ENCODE measurements at regions not wholly inside any gene's neighbourhood (a gene's known extent, or its start where the extent isn't known, plus 50 kb on each side); places are given as distances from the start of the nearest gene placed in this dataset.
"Not testable (repeated sequence)": the region's sequence is repeated elsewhere in the genome, so short reads cannot be mapped to it uniquely, and the experiment has no call there.

DNA sequence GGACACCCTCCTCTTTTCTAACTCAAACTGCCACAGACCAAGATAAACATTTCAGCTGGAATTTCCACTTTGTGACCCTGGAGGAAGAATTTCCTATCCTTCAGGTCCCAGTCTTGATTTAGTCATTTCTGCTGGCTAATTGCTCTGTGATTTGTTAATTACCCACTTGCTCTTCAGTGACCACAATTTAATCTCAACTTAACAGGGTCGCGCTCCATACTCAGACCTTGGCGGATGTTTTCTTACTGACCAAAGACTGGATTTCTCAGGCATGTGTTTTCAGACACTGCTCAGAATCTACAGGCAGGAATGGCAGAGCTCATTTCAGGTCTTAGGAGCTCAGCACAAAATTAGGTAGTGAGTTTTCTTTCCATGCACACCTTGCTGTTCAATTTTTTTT, 188.9 kb downstream of the ASMT start:
- Histone ChIP-seq H3K4me3 (ENCODE audit: insufficient read depth, low read depth, low read length) (no peak overlapping the region), H3K36me3 (replicated peaks; ENCODE audit: control insufficient read depth, insufficient read depth, low read length) (no peaks in the 10 kb centered on the region), H3K27me3 (ENCODE audit: control insufficient read depth, insufficient read depth, low read length) (no peaks in the 10 kb centered on the region)
- DNase-seq, result no peak

DNA sequence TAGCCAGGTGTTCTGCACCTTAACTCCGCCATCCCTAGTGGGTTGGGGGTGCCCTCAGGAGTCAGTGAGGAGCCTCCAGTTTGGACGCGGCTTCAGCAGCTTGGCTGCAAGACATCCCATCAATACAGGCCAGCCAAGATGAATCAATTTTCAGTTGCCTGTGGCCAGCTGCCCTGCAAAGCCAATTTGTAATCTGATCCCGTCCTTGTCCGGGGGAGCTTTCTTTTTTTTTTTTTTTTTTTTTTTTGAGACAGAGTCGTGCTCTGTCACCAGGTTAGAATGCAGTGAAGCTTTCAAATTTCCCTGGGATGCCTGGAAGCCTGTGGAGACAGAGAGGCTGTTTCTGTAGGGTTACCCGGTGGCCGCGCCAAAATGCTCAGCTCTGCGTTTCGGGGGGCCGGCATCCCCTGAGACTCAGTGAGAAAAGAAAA, 192.5 kb downstream of the ASMT start:
- Histone ChIP-seq H3K36me3 (replicated peaks; ENCODE audit: control insufficient read depth, insufficient read depth, low read length) (no peaks in the 10 kb centered on the region), H3K4me3 (ENCODE audit: insufficient read depth, low read depth, low read length) (no peak overlapping the region), H3K27me3 (ENCODE audit: control insufficient read depth, insufficient read depth, low read length) (no peaks in the 10 kb centered on the region)
- peak; percentile 51 for DNase-seq

GRCh38 chrX:1809581-1809980, 194.7 kb downstream of the ASMT start:
- no peaks in the 10 kb centered on the region for H3K36me3 ChIP-seq (replicated peaks; ENCODE audit: control insufficient read depth, insufficient read depth, low read length)
- H3K4me3 ChIP-seq (ENCODE audit: insufficient read depth, low read depth, low read length), result no peak overlapping the region
- no peak for DNase-seq
- H3K27me3 ChIP-seq (ENCODE audit: control insufficient read depth, insufficient read depth, low read length), result no peaks in the 10 kb centered on the region

DNA sequence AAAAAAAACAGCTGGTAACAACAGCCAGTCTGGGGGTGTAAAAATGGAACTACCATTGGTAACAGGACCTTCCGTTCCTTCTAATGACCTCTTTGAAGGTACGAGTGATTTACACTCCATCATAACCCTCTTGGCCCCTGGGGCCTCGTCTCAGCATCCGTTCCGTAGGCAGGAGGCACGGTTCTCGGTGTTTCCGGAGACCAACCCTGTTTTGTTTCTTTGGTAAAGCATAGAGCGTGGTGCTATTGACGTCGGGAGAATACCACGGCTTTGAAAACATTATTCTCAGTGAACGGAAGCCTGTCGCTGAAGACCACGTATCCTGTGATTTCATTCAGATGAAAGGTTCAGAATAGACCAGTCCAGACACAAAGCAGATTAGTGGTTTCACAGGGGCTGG, 198.9 kb downstream of the ASMT start:
- Histone ChIP-seq H3K36me3 (replicated peaks; ENCODE audit: control insufficient read depth, insufficient read depth, low read length) (no peaks in the 10 kb centered on the region), H3K27me3 (ENCODE audit: control insufficient read depth, insufficient read depth, low read length) (no peaks in the 10 kb centered on the region), H3K4me3 (ENCODE audit: insufficient read depth, low read depth, low read length) (no peak overlapping the region)
- DNase-seq, result no peak

GRCh38 chrX:1815456-1816175, 200.8 kb downstream of the ASMT start:
- no peak for DNase-seq
- no peaks in the 10 kb centered on the region for H3K27me3 ChIP-seq (ENCODE audit: control insufficient read depth, insufficient read depth, low read length)

DNA sequence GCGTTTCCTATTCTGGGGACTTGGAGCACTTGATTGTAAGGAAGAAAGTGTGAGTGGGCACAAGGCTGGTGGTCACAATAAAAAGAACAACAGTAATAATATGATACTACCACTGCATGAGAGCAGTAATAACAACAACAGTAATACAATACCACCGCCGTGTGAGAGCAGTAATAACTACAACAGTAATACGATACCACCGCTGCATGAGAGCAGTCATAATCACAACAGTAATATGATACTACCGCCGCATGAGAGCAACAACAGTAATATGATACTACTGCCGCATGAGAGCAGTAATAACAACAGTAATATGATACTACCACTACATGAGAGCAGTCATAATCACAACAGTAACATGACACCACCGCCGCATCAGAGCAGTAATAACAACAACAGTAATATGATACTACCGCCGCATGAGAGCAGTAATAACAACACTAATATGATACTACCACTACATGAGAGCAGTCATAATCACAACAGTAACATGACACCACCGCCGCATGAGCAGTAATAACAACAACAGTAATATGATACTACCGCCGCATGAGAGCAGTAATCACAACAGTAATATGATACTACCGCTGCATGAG, 201.6 kb downstream of the ASMT start:
- DNase-seq, result not testable (repeated sequence)

More at GRCh38 chrX:1815456-1816175, 200.8 kb downstream of the ASMT start:
- H3K36me3 ChIP-seq (replicated peaks; ENCODE audit: control insufficient read depth, insufficient read depth, low read length), result no peaks in the 10 kb centered on the region
- no peak overlapping the region for H3K4me3 ChIP-seq (ENCODE audit: insufficient read depth, low read depth, low read length)

GRCh38 chrX:1821846-1822245, 207.0 kb downstream of the ASMT start:
- no peaks in the 10 kb centered on the region for H3K27me3 ChIP-seq (ENCODE audit: control insufficient read depth, insufficient read depth, low read length)
- no peak for DNase-seq
- no peak overlapping the region for H3K4me3 ChIP-seq (ENCODE audit: insufficient read depth, low read depth, low read length)
- no peaks in the 10 kb centered on the region for H3K36me3 ChIP-seq (replicated peaks; ENCODE audit: control insufficient read depth, insufficient read depth, low read length)

More for the DNA sequence above, 201.6 kb downstream of the ASMT start:
- not testable (repeated sequence) for H3K27me3 ChIP-seq (ENCODE audit: control insufficient read depth, insufficient read depth, low read length); H3K36me3 ChIP-seq (replicated peaks; ENCODE audit: control insufficient read depth, insufficient read depth, low read length); H3K4me3 ChIP-seq (ENCODE audit: insufficient read depth, low read depth, low read length)

GRCh38 chrX:1824855-1825254, 210.0 kb downstream of the ASMT start:
- DNase-seq, result no peak
- Histone ChIP-seq H3K27me3 (ENCODE audit: control insufficient read depth, insufficient read depth, low read length) (no peaks in the 10 kb centered on the region), H3K36me3 (replicated peaks; ENCODE audit: control insufficient read depth, insufficient read depth, low read length) (no peaks in the 10 kb centered on the region), H3K4me3 (ENCODE audit: insufficient read depth, low read depth, low read length) (no peak overlapping the region)

DNA sequence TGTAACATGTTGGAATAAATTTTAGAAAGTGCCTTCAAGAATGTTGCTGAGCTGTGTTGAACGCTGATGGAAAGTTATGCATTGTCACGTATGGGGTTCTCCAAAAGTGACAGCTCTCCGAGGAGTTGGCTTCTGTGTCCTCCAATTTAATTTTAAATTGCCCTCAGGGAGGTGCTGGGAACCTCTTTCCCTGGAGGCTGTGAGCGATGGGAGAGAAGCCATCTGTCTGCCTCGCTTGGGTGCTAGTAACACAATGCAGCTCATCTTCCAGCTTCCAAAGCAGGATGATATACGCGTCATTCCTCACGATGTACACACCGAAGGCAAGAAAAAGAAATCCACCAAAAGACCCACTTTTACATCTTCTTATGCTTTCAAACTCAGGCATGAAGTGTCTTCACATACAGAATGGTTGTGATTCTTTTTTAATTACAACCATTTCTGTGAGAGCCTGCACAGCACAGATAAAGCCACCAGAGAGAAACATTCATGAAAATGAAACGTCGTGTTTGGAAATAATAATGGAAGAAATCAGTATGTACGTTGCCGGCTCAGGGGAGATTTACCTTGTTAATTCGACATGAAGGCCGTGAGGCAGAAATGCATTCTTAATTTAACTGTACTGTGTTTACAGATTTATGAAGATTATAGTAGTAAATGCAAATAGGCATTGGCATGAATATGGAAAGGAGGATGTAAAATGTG, 218.9 kb downstream of the ASMT start:
- Histone ChIP-seq H3K36me3 (replicated peaks; ENCODE audit: control insufficient read depth, insufficient read depth, low read length) (no peaks in the 10 kb centered on the region), H3K27me3 (ENCODE audit: control insufficient read depth, insufficient read depth, low read length) (no peaks in the 10 kb centered on the region), H3K4me3 (ENCODE audit: insufficient read depth, low read depth, low read length) (no peak overlapping the region)
- no peak for DNase-seq

DNA sequence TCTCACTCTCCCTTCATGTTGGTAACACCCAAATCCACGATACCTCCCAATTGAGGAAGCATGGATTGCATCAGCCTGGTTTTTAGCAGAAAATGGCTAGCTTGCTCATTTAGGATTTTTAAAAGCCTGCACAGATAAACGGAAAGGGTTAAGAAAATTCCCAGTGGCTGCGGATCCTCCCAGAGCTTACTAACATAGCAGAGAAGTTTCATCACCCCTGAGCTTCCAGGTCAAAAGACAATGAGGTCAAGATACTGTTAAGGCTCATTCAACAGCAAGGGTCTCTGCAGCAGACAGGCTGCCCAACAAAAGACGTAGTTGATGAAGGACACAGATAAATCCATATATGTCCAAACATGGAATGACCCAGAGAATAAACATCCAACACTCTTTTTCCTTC, 220.2 kb downstream of the ASMT start:
- Histone ChIP-seq H3K4me3 (ENCODE audit: insufficient read depth, low read depth, low read length) (no peak overlapping the region), H3K27me3 (ENCODE audit: control insufficient read depth, insufficient read depth, low read length) (no peaks in the 10 kb centered on the region), H3K36me3 (replicated peaks; ENCODE audit: control insufficient read depth, insufficient read depth, low read length) (no peaks in the 10 kb centered on the region)
- DNase-seq, result no peak

GRCh38 chrX:1836683-1837082, 221.8 kb downstream of the ASMT start:
- DNase-seq, result no peak
- Histone ChIP-seq H3K27me3 (ENCODE audit: control insufficient read depth, insufficient read depth, low read length) (no peaks in the 10 kb centered on the region), H3K36me3 (replicated peaks; ENCODE audit: control insufficient read depth, insufficient read depth, low read length) (no peaks in the 10 kb centered on the region), H3K4me3 (ENCODE audit: insufficient read depth, low read depth, low read length) (no peak overlapping the region)

DNA sequence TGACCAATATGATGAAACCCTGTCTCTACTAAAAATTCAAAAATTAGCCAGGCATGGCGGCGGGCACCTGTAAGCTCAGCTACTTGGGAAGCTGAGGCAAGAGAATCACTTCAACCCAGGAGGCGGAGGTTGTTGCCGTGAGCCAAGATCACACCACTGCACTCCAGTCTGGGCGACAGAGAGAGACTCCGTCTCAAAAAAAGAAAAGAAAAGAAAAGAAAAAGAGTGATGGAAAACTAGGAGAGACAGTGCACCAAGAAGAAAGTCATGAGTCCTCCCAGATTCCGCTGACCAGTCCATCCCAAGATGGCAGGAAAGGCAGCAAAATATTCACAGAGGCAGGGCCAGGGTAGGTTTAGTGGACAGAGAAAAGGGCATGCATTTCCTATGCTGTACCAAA, 226.9 kb downstream of the ASMT start:
- Histone ChIP-seq H3K4me3 (ENCODE audit: insufficient read depth, low read depth, low read length) (no peak overlapping the region), H3K27me3 (ENCODE audit: control insufficient read depth, insufficient read depth, low read length) (no peaks in the 10 kb centered on the region), H3K36me3 (replicated peaks; ENCODE audit: control insufficient read depth, insufficient read depth, low read length) (no peaks in the 10 kb centered on the region)
- DNase-seq, result no peak

DNA sequence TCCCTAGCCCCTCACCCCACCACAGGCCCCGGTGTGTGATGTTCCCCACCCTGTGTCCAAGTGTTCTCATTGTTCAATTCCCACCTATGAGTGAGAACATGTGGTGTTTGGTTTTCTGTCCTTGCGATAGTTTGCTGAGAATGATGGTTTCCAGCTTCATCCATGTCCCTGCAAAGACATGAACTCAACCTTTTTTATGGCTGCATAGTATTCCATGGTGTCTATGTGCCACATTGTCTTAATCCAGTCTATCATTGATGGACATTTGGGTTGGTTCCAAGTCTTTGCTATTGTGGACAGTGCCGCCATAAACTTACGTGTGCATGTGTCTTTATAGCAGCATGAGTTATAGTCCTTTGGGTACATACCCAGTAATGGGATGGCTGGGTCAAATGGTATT, 232.1 kb downstream of the ASMT start:
- not testable (repeated sequence) for H3K4me3 ChIP-seq (ENCODE audit: insufficient read depth, low read depth, low read length); H3K36me3 ChIP-seq (replicated peaks; ENCODE audit: control insufficient read depth, insufficient read depth, low read length)

DNA sequence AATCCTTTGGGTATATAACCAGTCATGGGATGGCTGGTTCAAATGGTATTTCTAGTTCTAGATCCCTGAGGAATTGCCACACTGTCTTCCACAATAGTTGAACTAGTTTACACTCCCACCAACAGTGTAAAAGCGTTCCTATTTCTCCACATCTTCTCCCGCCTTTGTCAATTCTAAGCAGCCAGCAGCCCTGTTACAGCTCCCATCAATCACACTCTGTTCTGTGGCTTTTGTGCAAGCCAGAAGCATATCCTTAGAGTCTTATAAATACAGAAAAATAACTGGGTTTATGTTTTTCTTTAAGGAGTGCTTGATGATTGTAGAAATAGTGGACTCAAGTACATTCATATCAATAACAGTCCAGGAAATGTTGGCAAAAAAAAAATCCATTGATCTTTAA, 232.9 kb downstream of the ASMT start:
- not testable (repeated sequence) for H3K36me3 ChIP-seq (replicated peaks; ENCODE audit: control insufficient read depth, insufficient read depth, low read length); H3K27me3 ChIP-seq (ENCODE audit: control insufficient read depth, insufficient read depth, low read length); DNase-seq; H3K4me3 ChIP-seq (ENCODE audit: insufficient read depth, low read depth, low read length)

More for the DNA sequence above, 232.1 kb downstream of the ASMT start:
- H3K27me3 ChIP-seq (ENCODE audit: control insufficient read depth, insufficient read depth, low read length); DNase-seq: not testable (repeated sequence)

DNA sequence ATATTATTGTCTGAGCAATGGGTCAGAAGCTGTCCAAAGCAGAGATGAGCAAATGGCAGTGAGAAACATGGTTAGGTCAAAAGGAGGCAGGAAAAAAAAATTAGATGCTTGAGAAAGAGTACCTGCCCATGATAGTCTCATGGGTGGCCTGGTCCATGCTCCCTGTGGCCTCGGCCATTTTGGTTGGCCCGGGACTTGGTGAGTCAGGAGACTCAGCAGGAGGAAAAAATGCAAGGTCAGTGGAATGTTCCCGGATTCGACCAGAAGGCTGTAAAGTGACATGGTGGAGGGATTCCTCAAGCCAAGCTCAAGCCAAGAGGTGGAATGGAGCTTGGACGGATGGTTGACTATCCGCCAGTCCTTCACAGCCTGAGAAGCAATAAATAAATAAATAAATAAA, 236.7 kb downstream of the ASMT start:
- Histone ChIP-seq H3K36me3 (replicated peaks; ENCODE audit: control insufficient read depth, insufficient read depth, low read length) (no peaks in the 10 kb centered on the region), H3K27me3 (ENCODE audit: control insufficient read depth, insufficient read depth, low read length) (no peaks in the 10 kb centered on the region), H3K4me3 (ENCODE audit: insufficient read depth, low read depth, low read length) (no peak overlapping the region)
- DNase-seq, result no peak

All from H7 (cell line).